ENCODE measurements at regions not wholly inside any gene's neighbourhood (a gene's known extent, or its start where the extent isn't known, plus 50 kb on each side); places are given as distances from the start of the nearest gene placed in this dataset.

DNA sequence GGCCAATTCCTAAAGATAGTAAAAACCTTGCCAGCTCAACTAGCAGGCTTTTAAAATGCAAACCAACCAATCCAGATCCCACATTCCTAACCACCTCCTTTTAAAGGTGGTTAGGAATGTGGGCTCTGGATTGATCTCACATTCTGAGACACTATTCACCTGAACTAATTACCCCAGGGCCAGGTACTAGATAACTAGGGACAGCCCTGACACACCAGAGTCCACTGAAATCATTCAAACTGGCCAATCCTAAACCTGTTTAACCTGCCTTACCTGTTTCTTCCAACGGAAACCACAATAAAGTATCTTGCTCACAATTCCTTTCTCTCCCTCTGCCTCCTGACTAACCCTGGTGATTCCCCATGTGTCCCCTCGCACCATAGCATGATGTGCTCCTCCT, 168.3 kb upstream of the DMAC1 start:
- DNase-seq (ENCODE audit: low read depth, low spot score) = no peak
- no peaks in the 10 kb centered on the region for H3K4me1 ChIP-seq (ENCODE audit: control insufficient read depth, insufficient read depth, low read length)
- ATAC-seq = no peak
- CTCF ChIA-PET = no interaction called here
- intact Hi-C loops (cut with micrococcal nuclease; ENCODE audit: unreplicated experiment) = no loop called here
- in situ Hi-C loops (cut with HindIII; ENCODE audit: low pct_unique_long_range_greater_than_20kb, low sequenced_read_pairs) = no loop called here
- no peak overlapping the region for H3K27ac ChIP-seq (ENCODE audit: low read length)
- no peak overlapping the region for H3K4me3 ChIP-seq (ENCODE audit: low read depth in 2 of 2, low read length in 2 of 2)
- BruUV-seq (replicated peaks) = no TSS peak
- H3K9me3 ChIP-seq (ENCODE audit: control insufficient read depth, insufficient read depth, low read depth, low read length) = no peaks in the 10 kb centered on the region
- H3K36me3 ChIP-seq (ENCODE audit: control insufficient read depth, insufficient read depth, low read length) = no peaks in the 10 kb centered on the region
- no peaks in the 10 kb centered on the region for H3K27me3 ChIP-seq (ENCODE audit: control insufficient read depth, insufficient read depth, low read length)
- POLR2A ChIA-PET = no interaction called here
- TF ChIP-seq POLR2AphosphoS5 (IDR thresholded peaks at IDR 0.05; ENCODE audit: low read depth, low read length) (no peak), SIN3A (IDR thresholded peaks at IDR 0.05; ENCODE audit: borderline replicate concordance, insufficient read depth, low read depth, low read length) (no peak), TCF7L2 (IDR thresholded peaks at IDR 0.05; ENCODE audit: low read depth, low read length) (no peak)
- TF ChIP-seq, protein P1, sequence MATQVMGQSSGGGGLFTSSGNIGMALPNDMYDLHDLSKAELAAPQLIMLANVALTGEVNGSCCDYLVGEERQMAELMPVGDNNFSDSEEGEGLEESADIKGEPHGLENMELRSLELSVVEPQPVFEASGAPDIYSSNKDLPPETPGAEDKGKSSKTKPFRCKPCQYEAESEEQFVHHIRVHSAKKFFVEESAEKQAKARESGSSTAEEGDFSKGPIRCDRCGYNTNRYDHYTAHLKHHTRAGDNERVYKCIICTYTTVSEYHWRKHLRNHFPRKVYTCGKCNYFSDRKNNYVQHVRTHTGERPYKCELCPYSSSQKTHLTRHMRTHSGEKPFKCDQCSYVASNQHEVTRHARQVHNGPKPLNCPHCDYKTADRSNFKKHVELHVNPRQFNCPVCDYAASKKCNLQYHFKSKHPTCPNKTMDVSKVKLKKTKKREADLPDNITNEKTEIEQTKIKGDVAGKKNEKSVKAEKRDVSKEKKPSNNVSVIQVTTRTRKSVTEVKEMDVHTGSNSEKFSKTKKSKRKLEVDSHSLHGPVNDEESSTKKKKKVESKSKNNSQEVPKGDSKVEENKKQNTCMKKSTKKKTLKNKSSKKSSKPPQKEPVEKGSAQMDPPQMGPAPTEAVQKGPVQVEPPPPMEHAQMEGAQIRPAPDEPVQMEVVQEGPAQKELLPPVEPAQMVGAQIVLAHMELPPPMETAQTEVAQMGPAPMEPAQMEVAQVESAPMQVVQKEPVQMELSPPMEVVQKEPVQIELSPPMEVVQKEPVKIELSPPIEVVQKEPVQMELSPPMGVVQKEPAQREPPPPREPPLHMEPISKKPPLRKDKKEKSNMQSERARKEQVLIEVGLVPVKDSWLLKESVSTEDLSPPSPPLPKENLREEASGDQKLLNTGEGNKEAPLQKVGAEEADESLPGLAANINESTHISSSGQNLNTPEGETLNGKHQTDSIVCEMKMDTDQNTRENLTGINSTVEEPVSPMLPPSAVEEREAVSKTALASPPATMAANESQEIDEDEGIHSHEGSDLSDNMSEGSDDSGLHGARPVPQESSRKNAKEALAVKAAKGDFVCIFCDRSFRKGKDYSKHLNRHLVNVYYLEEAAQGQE (IDR thresholded peaks at IDR 0.05; ENCODE audit: insufficient read depth in 1 of 2, low read depth in 2 of 2, low read length in 1 of 2) = no peak
- TF ChIP-seq, protein P2, sequence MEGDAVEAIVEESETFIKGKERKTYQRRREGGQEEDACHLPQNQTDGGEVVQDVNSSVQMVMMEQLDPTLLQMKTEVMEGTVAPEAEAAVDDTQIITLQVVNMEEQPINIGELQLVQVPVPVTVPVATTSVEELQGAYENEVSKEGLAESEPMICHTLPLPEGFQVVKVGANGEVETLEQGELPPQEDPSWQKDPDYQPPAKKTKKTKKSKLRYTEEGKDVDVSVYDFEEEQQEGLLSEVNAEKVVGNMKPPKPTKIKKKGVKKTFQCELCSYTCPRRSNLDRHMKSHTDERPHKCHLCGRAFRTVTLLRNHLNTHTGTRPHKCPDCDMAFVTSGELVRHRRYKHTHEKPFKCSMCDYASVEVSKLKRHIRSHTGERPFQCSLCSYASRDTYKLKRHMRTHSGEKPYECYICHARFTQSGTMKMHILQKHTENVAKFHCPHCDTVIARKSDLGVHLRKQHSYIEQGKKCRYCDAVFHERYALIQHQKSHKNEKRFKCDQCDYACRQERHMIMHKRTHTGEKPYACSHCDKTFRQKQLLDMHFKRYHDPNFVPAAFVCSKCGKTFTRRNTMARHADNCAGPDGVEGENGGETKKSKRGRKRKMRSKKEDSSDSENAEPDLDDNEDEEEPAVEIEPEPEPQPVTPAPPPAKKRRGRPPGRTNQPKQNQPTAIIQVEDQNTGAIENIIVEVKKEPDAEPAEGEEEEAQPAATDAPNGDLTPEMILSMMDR (IDR thresholded peaks at IDR 0.05) = no peak

- in situ Hi-C loops (cut with HindIII; ENCODE audit: low pct_unique_long_range_greater_than_20kb, low sequenced_read_pairs) = no loop called here
- ATAC-seq (no peak), DNase-seq (ENCODE audit: low read depth, low spot score) (no peak)
- TF ChIP-seq, protein P1 (IDR thresholded peaks at IDR 0.05; ENCODE audit: insufficient read depth in 1 of 2, low read depth in 2 of 2, low read length in 1 of 2) = no peak
- no peak for TF ChIP-seq SIN3A (IDR thresholded peaks at IDR 0.05; ENCODE audit: borderline replicate concordance, insufficient read depth, low read depth, low read length)
- no peak for TF ChIP-seq TCF7L2 (IDR thresholded peaks at IDR 0.05; ENCODE audit: low read depth, low read length)
- TF ChIP-seq POLR2AphosphoS5 (IDR thresholded peaks at IDR 0.05; ENCODE audit: low read depth, low read length) = no peak
- TF ChIP-seq, protein P2 (IDR thresholded peaks at IDR 0.05) = no peak
- Histone ChIP-seq H3K4me3 (ENCODE audit: low read depth in 2 of 2, low read length in 2 of 2) (no peak overlapping the region), H3K9me3 (ENCODE audit: control insufficient read depth, insufficient read depth, low read depth, low read length) (no peaks in the 10 kb centered on the region), H3K36me3 (ENCODE audit: control insufficient read depth, insufficient read depth, low read length) (no peaks in the 10 kb centered on the region), H3K27me3 (ENCODE audit: control insufficient read depth, insufficient read depth, low read length) (no peaks in the 10 kb centered on the region), H3K4me1 (ENCODE audit: control insufficient read depth, insufficient read depth, low read length) (no peaks in the 10 kb centered on the region), H3K27ac (ENCODE audit: low read length) (no peak overlapping the region)
- BruUV-seq (replicated peaks) = no TSS peak
- intact Hi-C loops (cut with micrococcal nuclease; ENCODE audit: unreplicated experiment) = no loop called here
- ChIA-PET CTCF (no interaction called here), POLR2A (no interaction called here)
Observed at GRCh38 chr9:7967093-7967827, 167.7 kb upstream of the DMAC1 start.

Data from Panc1 (cell line).